ENCODE measurements at regions not wholly inside any gene's neighbourhood (a gene's known extent, or its start where the extent isn't known, plus 50 kb on each side); places are given as distances from the start of the nearest gene placed in this dataset.

GRCh38 chr14:95449131-95449530 is 67.3 kb downstream of the SYNE3 start:
- Histone ChIP-seq H3K4me1 (ENCODE audit: control insufficient read depth in 1 of 2, insufficient read depth in 1 of 2, low read depth in 1 of 2, low read length in 1 of 2) (no peaks in the 10 kb centered on the region), H3K9me3 (no peaks in the 10 kb centered on the region), H3K36me3 (peaks cover 100% of the 10 kb centered on the region), H3K27ac (no peak overlapping the region), H3K4me3 (ENCODE audit: low read depth in 1 of 2, low read length in 1 of 2) (no peak overlapping the region), H3K27me3 (no peaks in the 10 kb centered on the region)
- no peak for TF ChIP-seq CTCF (IDR thresholded peaks at IDR 0.05)

DNA sequence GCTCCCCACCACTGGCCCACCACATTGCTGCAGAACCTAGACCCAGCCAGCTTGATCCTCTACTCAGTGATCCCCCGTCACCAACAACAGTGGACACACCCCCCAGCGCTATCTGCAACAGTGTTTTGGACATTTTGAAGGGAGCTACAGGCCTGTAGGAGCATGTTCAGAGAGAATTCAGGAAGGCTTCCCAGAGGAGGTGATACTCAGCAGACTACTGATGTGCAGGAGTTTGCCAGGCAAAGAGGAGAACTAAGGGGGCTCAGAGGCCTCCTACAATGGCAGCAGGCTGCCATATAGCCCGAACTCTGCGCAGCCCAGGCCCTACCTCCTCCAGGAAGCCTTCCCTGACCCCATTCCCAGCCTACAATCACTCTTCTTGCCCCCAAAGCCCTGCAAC is 70.0 kb downstream of the SYNE3 start:
- no peak overlapping the region for H3K27ac ChIP-seq
- no peak for TF ChIP-seq CTCF (IDR thresholded peaks at IDR 0.05)
- H3K4me3 ChIP-seq (ENCODE audit: low read depth in 1 of 2, low read length in 1 of 2), result no peak overlapping the region
- no peaks in the 10 kb centered on the region for H3K9me3 ChIP-seq
- no peaks in the 10 kb centered on the region for H3K27me3 ChIP-seq
- H3K36me3 ChIP-seq, result peaks cover 98% of the 10 kb centered on the region
- no peaks in the 10 kb centered on the region for H3K4me1 ChIP-seq (ENCODE audit: control insufficient read depth in 1 of 2, insufficient read depth in 1 of 2, low read depth in 1 of 2, low read length in 1 of 2)

DNA sequence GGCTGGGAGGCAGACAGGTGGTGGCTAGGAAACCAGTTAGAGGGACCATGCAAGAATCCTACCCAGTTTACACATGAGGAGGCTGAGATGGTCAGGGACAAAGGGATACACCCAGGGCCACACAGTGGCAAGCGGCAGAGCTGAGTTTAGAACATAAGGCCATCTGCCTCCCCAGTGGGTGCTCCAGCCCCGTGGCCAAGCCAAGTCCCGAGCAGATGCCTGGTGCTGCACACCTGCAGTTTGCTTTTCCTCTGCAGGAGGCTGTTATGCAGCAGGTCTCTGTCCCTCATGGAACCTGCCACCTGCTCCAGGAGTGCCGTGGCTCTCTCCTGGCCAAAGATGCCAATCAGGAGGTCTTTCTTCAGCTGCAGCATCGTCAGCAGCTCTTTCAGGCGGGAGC is 70.8 kb downstream of the SYNE3 start:
- H3K36me3 ChIP-seq, result peaks cover 98% of the 10 kb centered on the region

GRCh38 chr14:95445161-95445560 is 71.3 kb downstream of the SYNE3 start:
- Histone ChIP-seq H3K36me3 (peaks cover 98% of the 10 kb centered on the region), H3K27ac (no peak overlapping the region), H3K4me3 (ENCODE audit: low read depth in 1 of 2, low read length in 1 of 2) (no peak overlapping the region), H3K27me3 (no peaks in the 10 kb centered on the region), H3K9me3 (no peaks in the 10 kb centered on the region), H3K4me1 (ENCODE audit: control insufficient read depth in 1 of 2, insufficient read depth in 1 of 2, low read depth in 1 of 2, low read length in 1 of 2) (no peaks in the 10 kb centered on the region)
- no peak for TF ChIP-seq CTCF (IDR thresholded peaks at IDR 0.05)

More for the DNA sequence above, 70.8 kb downstream of the SYNE3 start:
- Histone ChIP-seq H3K27ac (no peak overlapping the region), H3K27me3 (no peaks in the 10 kb centered on the region), H3K4me1 (ENCODE audit: control insufficient read depth in 1 of 2, insufficient read depth in 1 of 2, low read depth in 1 of 2, low read length in 1 of 2) (no peaks in the 10 kb centered on the region), H3K4me3 (ENCODE audit: low read depth in 1 of 2, low read length in 1 of 2) (no peak overlapping the region), H3K9me3 (no peaks in the 10 kb centered on the region)
- TF ChIP-seq CTCF (IDR thresholded peaks at IDR 0.05), result no peak

GRCh38 chr14:95444132-95445129 is 72.0 kb downstream of the SYNE3 start:
- TF ChIP-seq CTCF (IDR thresholded peaks at IDR 0.05), result no peak
- Histone ChIP-seq H3K9me3 (no peaks in the 10 kb centered on the region), H3K27ac (no peak overlapping the region), H3K36me3 (peaks cover 98% of the 10 kb centered on the region), H3K4me1 (ENCODE audit: control insufficient read depth in 1 of 2, insufficient read depth in 1 of 2, low read depth in 1 of 2, low read length in 1 of 2) (no peaks in the 10 kb centered on the region), H3K27me3 (no peaks in the 10 kb centered on the region), H3K4me3 (ENCODE audit: low read depth in 1 of 2, low read length in 1 of 2) (no peak overlapping the region)

All from neutrophil (primary cell).